H1 (cell line): ENCODE measurements at regions not wholly inside any gene's neighbourhood (a gene's known extent, or its start where the extent isn't known, plus 50 kb on each side); places are given as distances from the start of the nearest gene placed in this dataset.

ENCODE experiments used
- CTCF ChIA-PET: fragments of 300-600 bp; sonication (Branson Sonifier 250); formaldehyde crosslinking; loops from one replicate; lab custom pipeline; 2021; ENCODE audit not compliant: partially characterized antibody; lab: Charles Lee
- POLR2A ChIA-PET: fragments of 300-600 bp; sonication (Branson Sonifier 250); formaldehyde crosslinking; loops from one replicate; lab custom pipeline; 2021; ENCODE audit warnings: inconsistent platforms; ENCODE audit not compliant: partially characterized antibody; lab: Charles Lee
- DNase-seq, 2 experiments: peaks; one replicate each; pipeline versions ENCODE4 v3.0.0 to v3.0.0-alpha.2; 2010 to 2022; ENCODE audit warnings: low spot score in 2 of 2, low read depth in 1 of 2, mixed read lengths in 1 of 2
- FAIRE-seq: peaks from 2 replicates; lab custom pipeline; 2011; peaks lifted over from hg19 to GRCh38; lab: Jason Lieb, UNC
- H2AFZ ChIP-seq: 2 replicates; pipeline ENCODE4 v1.8.1; 2012; ENCODE audit warnings: low read length, inconsistent platforms
- H2AK5ac ChIP-seq: 2 replicates; pipeline ENCODE4 v1.6.1; 2013; ENCODE audit warnings: low read depth, low read length
- H2BK120ac ChIP-seq: replicated peaks from 2 replicates; pipeline ENCODE3; 2013; ENCODE audit warnings: low read depth, low read length, inconsistent platforms
- H2BK12ac ChIP-seq: 2 replicates; pipeline ENCODE4 v1.6.1; 2013; ENCODE audit warnings: low read depth, low read length
- H2BK15ac ChIP-seq: 2 replicates; pipeline ENCODE4 v1.6.1; 2013; ENCODE audit warnings: low read length
- H2BK20ac ChIP-seq: 2 replicates; pipeline ENCODE4 v1.6.1; 2013; ENCODE audit warnings: low read length
- H2BK5ac ChIP-seq: 2 replicates; pipeline ENCODE4 v1.6.1; 2013; ENCODE audit warnings: low read depth, low read length
- H3K14ac ChIP-seq: 2 replicates; pipeline ENCODE4 v1.6.1; 2013; ENCODE audit warnings: inconsistent platforms; ENCODE audit not compliant: insufficient read length
- H3K18ac ChIP-seq: 2 replicates; pipeline ENCODE4 v1.6.1; 2013; ENCODE audit warnings: low read length; ENCODE audit errors: extremely low read depth
- H3K23ac ChIP-seq: 2 replicates; pipeline ENCODE4 v1.6.1; 2013; ENCODE audit warnings: inconsistent platforms; ENCODE audit not compliant: insufficient read length
- H3K23me2 ChIP-seq: 2 replicates; pipeline ENCODE4 v1.6.1; 2013; ENCODE audit warnings: low read depth, low read length
- H3K27ac ChIP-seq: 2 replicates; pipeline ENCODE4 v1.6.1; 2011; ENCODE audit warnings: low read depth, low read length, inconsistent platforms
- H3K27me3 ChIP-seq, 4 experiments: replicated peaks in 1 of 4; 1 replicate in 1 of 4; 2 replicates in 3 of 4; pipeline versions ENCODE4 v1.6.1 to v1.8.1; 2011 to 2013; ENCODE audit warnings: low read length in 3 of 4, mild to moderate bottlenecking in 3 of 4, inconsistent platforms in 2 of 4, mixed read lengths in 2 of 4, moderate library complexity in 1 of 4; ENCODE audit not compliant: control insufficient read depth in 3 of 4, insufficient read depth in 3 of 4; ENCODE audit errors: extremely low read depth in 1 of 4
- H3K36me3 ChIP-seq, 4 experiments: 2 replicates each; pipeline versions ENCODE4 v1.6.1 to v1.8.1; 2011 to 2013; ENCODE audit warnings: mild to moderate bottlenecking in 4 of 4, low read length in 3 of 4, moderate library complexity in 2 of 4, control low read depth in 1 of 4, inconsistent platforms in 1 of 4; ENCODE audit not compliant: insufficient read depth in 4 of 4, control insufficient read depth in 2 of 4
- H3K4ac ChIP-seq: replicated peaks from 2 replicates; pipeline ENCODE3; 2013; ENCODE audit warnings: low read length, low read depth, mixed read lengths, inconsistent platforms; ENCODE audit not compliant: insufficient read length
- H3K4me1 ChIP-seq, 4 experiments: replicated peaks in 1 of 4; 1 replicate in 1 of 4; 2 replicates in 3 of 4; pipeline versions ENCODE4 v1.6.1 to v1.8.1; 2011 to 2013; ENCODE audit warnings: low read length in 3 of 4, inconsistent platforms in 2 of 4, mixed read lengths in 1 of 4; ENCODE audit not compliant: insufficient read depth in 4 of 4, control insufficient read depth in 3 of 4
- H3K4me2 ChIP-seq, 2 experiments: 2 replicates each; pipeline versions ENCODE4 v1.6.1 to v1.8.1; 2011 to 2013; ENCODE audit warnings: low read depth in 2 of 2, low read length in 2 of 2, control low read depth in 1 of 2, inconsistent platforms in 1 of 2, mild to moderate bottlenecking in 1 of 2; ENCODE audit not compliant: insufficient read depth in 1 of 2
- H3K4me3 ChIP-seq, 4 experiments: fragments of 200-600, 300-600 bp in 1 of 4; sonication (generic), shearing (Covaris generic), sonication (Bioruptor Twin) in 1 of 4; 2 replicates each; pipeline versions ENCODE4 v1.5.1 to v1.8.1; 2011 to 2016; ENCODE audit warnings: low read length in 4 of 4, low read depth in 3 of 4, control low read depth in 2 of 4, inconsistent platforms in 2 of 4, mild to moderate bottlenecking in 2 of 4, mixed read lengths in 1 of 4, moderate library complexity in 1 of 4; ENCODE audit not compliant: insufficient read depth in 2 of 4; ENCODE audit errors: extremely low read depth in 1 of 4
- H3K56ac ChIP-seq: replicated peaks from 2 replicates; pipeline ENCODE3; 2013; ENCODE audit warnings: low read depth, mild to moderate bottlenecking, mixed read lengths, low read length, inconsistent platforms; ENCODE audit not compliant: insufficient read length
- H3K79me1 ChIP-seq: 2 replicates; pipeline ENCODE4 v1.6.1; 2013; ENCODE audit warnings: low read depth, low read length, control low read depth
- H3K79me2 ChIP-seq, 2 experiments: 2 replicates each; pipeline versions ENCODE4 v1.6.1 to v1.8.1; 2012 to 2013; ENCODE audit warnings: low read length in 2 of 2, mild to moderate bottlenecking in 2 of 2, inconsistent platforms in 1 of 2; ENCODE audit not compliant: insufficient read depth in 2 of 2, control insufficient read depth in 1 of 2
- H3K9ac ChIP-seq, 4 experiments: replicated peaks in 1 of 4; 1 replicate in 1 of 4; 2 replicates in 3 of 4; pipeline versions ENCODE4 v1.6.1 to v1.8.1; 2011 to 2013; ENCODE audit warnings: low read depth in 3 of 4, low read length in 3 of 4, control low read depth in 2 of 4, mild to moderate bottlenecking in 2 of 4, moderate library complexity in 2 of 4, inconsistent platforms in 1 of 4; ENCODE audit errors: extremely low read depth in 1 of 4
- H3K9me3 ChIP-seq, 2 experiments: 2 replicates each; pipeline versions ENCODE4 v1.6.1 to v1.8.1; 2012 to 2013; ENCODE audit warnings: mild to moderate bottlenecking in 2 of 2, moderate library complexity in 2 of 2, control low read depth in 1 of 2, inconsistent platforms in 1 of 2, low read depth in 1 of 2, low read length in 1 of 2, mixed read lengths in 1 of 2; ENCODE audit not compliant: insufficient read depth in 2 of 2
- H4K20me1 ChIP-seq, 2 experiments: replicated peaks in 1 of 2; 2 replicates each; pipeline versions ENCODE3 to v1.8.1; 2011 to 2013; ENCODE audit warnings: inconsistent platforms in 2 of 2, low read length in 2 of 2, mild to moderate bottlenecking in 1 of 2; ENCODE audit not compliant: insufficient read depth in 2 of 2, control insufficient read depth in 1 of 2
- H4K5ac ChIP-seq: 2 replicates; pipeline ENCODE4 v1.6.1; 2013; ENCODE audit warnings: low read length, low read depth, mixed read lengths, inconsistent platforms; ENCODE audit not compliant: insufficient read length
- H4K8ac ChIP-seq: 2 replicates; pipeline ENCODE4 v1.8.0; 2013; ENCODE audit warnings: mild to moderate bottlenecking, moderate library complexity, low read length, inconsistent platforms; ENCODE audit not compliant: insufficient read depth; ENCODE audit errors: extremely low read depth
- H4K91ac ChIP-seq: replicated peaks from 2 replicates; pipeline ENCODE3; 2013; ENCODE audit warnings: low read length, mixed read lengths, inconsistent platforms; ENCODE audit not compliant: insufficient read length
- SIN3A ChIP-seq, 2 experiments: IDR thresholded peaks in 1 of 2; conservative IDR thresholded peaks in 1 of 2; 2 replicates each; pipeline ENCODE4 v1.6.1; 2011 to 2012; ENCODE audit warnings: low read length in 2 of 2, improper control_type of control experiment in 1 of 2, low read depth in 1 of 2, mild to moderate bottlenecking in 1 of 2
- SP1 ChIP-seq: IDR thresholded peaks from 2 replicates; pipeline ENCODE4 v1.6.1; 2011; ENCODE audit warnings: low read depth, low read length
- TBP ChIP-seq: IDR thresholded peaks from 2 replicates; pipeline ENCODE4 v1.6.1; 2011; ENCODE audit warnings: low read depth, low read length, improper control_type of control experiment
- WGBS, 2 experiments: shearing (Covaris generic) in 1 of 2; methylation state at CpG; one replicate each; pipeline versions ENCODE4 v1.1.6 to v1.1.7; 2013 to 2015; ENCODE audit warnings: low lambda C conversion rate in 2 of 2, mixed read lengths in 2 of 2, inconsistent platforms in 1 of 2, low coverage in 1 of 2, missing lambda C conversion rate in 1 of 2; ENCODE audit not compliant: insufficient replicate concordance in 2 of 2, insufficient coverage in 1 of 2, insufficient read length in 1 of 2; ENCODE audit errors: extremely low coverage in 1 of 2, missing lambda C conversion rate in 1 of 2; 5-methylcytosine and 5-hydroxymethylcytosine counted together

GRCh38 chr12:34291001-34291400, 268.7 kb downstream of the ALG10 start:
- no peak overlapping the region for H3K18ac ChIP-seq
- H2BK15ac ChIP-seq: no peak overlapping the region
- no peak overlapping the region for H2BK5ac ChIP-seq
- H3K79me1 ChIP-seq: no peaks in the 10 kb centered on the region
- peaks cover 76 to 100% of the 10 kb centered on the region in 2 experiments for H3K9me3 ChIP-seq
- no peaks in the 10 kb centered on the region for H3K4me1 ChIP-seq
- no peak overlapping the region for H2BK120ac ChIP-seq
- no peak overlapping the region for H2AK5ac ChIP-seq
- TF ChIP-seq SP1 (no peak), SIN3A (conservative IDR thresholded peaks at IDR 0.05 in 1 of 2, IDR thresholded peaks at IDR 0.05 in 1 of 2; ENCODE audit: low read depth in 1 of 2, low read length in 2 of 2) (no peak), TBP (no peak)
- CTCF ChIA-PET: interaction anchor here (0.6 kb wide), 1 partner anchor 851 kb away, joined by 3 read pairs; no protein-coding TSS in a partner anchor
- no peak overlapping the region for H3K14ac ChIP-seq
- H4K20me1 ChIP-seq: no peaks in the 10 kb centered on the region
- H2BK20ac ChIP-seq: no peak overlapping the region
- no peak overlapping the region for H3K4me2 ChIP-seq
- H2BK12ac ChIP-seq: no peak overlapping the region
- H4K5ac ChIP-seq: no peak overlapping the region
- H2AFZ ChIP-seq: no peak overlapping the region
- no peak overlapping the region for H3K56ac ChIP-seq
- DNase-seq (no peak), FAIRE-seq (no peak)
- no peak overlapping the region for H4K8ac ChIP-seq
- 93% methylated on average over 12 of the region's 17 CpGs; no CpG with 5 or more reads in 1 of the 2 experiments for WGBS, 2 experiments
- no peaks in the 10 kb centered on the region; a peak in 1 of 8 replicates for H3K36me3 ChIP-seq
- no peak overlapping the region for H4K91ac ChIP-seq
- H3K4me3 ChIP-seq: no peak overlapping the region
- no peaks in the 10 kb centered on the region for H3K27me3 ChIP-seq
- no peak overlapping the region for H3K4ac ChIP-seq
- POLR2A ChIA-PET: no interaction called here
- H3K9ac ChIP-seq: no peak overlapping the region
- H3K79me2 ChIP-seq: no peaks in the 10 kb centered on the region
- H3K23ac ChIP-seq: no peak overlapping the region
- no peaks in the 10 kb centered on the region for H3K23me2 ChIP-seq
- H3K27ac ChIP-seq: no peak overlapping the region
